ENCODE measurements at regions not wholly inside any gene's neighbourhood (a gene's known extent, or its start where the extent isn't known, plus 50 kb on each side); places are given as distances from the start of the nearest gene placed in this dataset.

DNA sequence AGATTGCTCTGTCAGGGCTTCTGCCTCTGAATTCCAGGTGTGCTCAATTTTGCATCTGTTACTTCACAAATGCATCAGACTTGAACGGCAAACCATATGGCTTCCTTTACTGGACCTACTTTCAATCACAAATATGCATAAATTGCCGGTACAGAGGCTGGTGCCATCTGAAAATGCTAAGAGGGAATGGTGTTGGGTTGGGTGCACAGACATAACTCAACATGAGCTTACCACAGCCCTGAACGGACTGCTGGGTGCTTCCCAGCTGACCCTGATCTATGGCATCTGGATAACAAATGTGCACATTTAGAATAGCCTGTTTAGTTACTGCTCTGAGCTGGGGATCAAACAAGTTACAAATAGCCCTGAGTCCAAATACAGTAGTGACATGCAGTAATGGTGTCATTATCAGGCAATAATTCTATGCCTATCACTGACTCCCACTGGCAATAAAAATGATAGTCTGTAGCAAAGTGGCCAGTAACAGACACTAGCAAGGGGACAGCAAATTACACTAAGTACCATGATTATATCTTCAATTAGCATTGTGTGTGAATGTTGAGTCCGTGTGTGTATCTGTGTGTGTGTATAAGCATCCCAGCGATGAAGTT, 927.3 kb downstream of the DIAPH3 start:
- Histone ChIP-seq H3F3A (ENCODE audit: insufficient read depth, low read length) (no peaks in the 10 kb centered on the region), H3K9ac (ENCODE audit: low read length) (no peak overlapping the region), H3K27me3 (replicated peaks; ENCODE audit: insufficient read depth, low read length) (no peaks in the 10 kb centered on the region), H2AFZ (ENCODE audit: low read length) (no peak overlapping the region), H3K27ac (ENCODE audit: low read length) (no peak overlapping the region), H3K4me1 (ENCODE audit: low read length) (no peaks in the 10 kb centered on the region), H3K4me3 (ENCODE audit: low read length) (no peak overlapping the region), H3K9me2 (replicated peaks; ENCODE audit: insufficient read depth, low read length) (no peaks in the 10 kb centered on the region), H3K79me2 (ENCODE audit: low read length) (no peaks in the 10 kb centered on the region), H3K4me2 (ENCODE audit: low read depth, low read length) (no peak overlapping the region), H3K36me3 (replicated peaks; ENCODE audit: insufficient read depth, low read length) (no peaks in the 10 kb centered on the region), H4K20me1 (ENCODE audit: insufficient read depth, low read length) (no peaks in the 10 kb centered on the region), H3K9me3 (replicated peaks; ENCODE audit: insufficient read depth, low read length) (no peaks in the 10 kb centered on the region)
- DNase-seq: no peak
- TF ChIP-seq, protein P1, sequence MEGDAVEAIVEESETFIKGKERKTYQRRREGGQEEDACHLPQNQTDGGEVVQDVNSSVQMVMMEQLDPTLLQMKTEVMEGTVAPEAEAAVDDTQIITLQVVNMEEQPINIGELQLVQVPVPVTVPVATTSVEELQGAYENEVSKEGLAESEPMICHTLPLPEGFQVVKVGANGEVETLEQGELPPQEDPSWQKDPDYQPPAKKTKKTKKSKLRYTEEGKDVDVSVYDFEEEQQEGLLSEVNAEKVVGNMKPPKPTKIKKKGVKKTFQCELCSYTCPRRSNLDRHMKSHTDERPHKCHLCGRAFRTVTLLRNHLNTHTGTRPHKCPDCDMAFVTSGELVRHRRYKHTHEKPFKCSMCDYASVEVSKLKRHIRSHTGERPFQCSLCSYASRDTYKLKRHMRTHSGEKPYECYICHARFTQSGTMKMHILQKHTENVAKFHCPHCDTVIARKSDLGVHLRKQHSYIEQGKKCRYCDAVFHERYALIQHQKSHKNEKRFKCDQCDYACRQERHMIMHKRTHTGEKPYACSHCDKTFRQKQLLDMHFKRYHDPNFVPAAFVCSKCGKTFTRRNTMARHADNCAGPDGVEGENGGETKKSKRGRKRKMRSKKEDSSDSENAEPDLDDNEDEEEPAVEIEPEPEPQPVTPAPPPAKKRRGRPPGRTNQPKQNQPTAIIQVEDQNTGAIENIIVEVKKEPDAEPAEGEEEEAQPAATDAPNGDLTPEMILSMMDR (IDR thresholded peaks at IDR 0.05; ENCODE audit: low read length): no peak
- no peak for TF ChIP-seq EZH2phosphoT487 (IDR thresholded peaks at IDR 0.05; ENCODE audit: low read length)
- no peak for TF ChIP-seq EZH2 (optimal IDR thresholded peaks at IDR 0.05; ENCODE audit: low read depth, low read length)

GRCh38 chr13:59236944-59237343, 926.8 kb downstream of the DIAPH3 start:
- no peak for DNase-seq
- no peak overlapping the region for H3K4me2 ChIP-seq (ENCODE audit: low read depth, low read length)
- H4K20me1 ChIP-seq (ENCODE audit: insufficient read depth, low read length): no peaks in the 10 kb centered on the region
- no peaks in the 10 kb centered on the region for H3K27me3 ChIP-seq (replicated peaks; ENCODE audit: insufficient read depth, low read length)
- H3K27ac ChIP-seq (ENCODE audit: low read length): no peak overlapping the region
- no peaks in the 10 kb centered on the region for H3K9me2 ChIP-seq (replicated peaks; ENCODE audit: insufficient read depth, low read length)
- H3K9me3 ChIP-seq (replicated peaks; ENCODE audit: insufficient read depth, low read length): no peaks in the 10 kb centered on the region
- no peaks in the 10 kb centered on the region for H3K36me3 ChIP-seq (replicated peaks; ENCODE audit: insufficient read depth, low read length)
- no peaks in the 10 kb centered on the region for H3F3A ChIP-seq (ENCODE audit: insufficient read depth, low read length)
- H3K4me3 ChIP-seq (ENCODE audit: low read length): no peak overlapping the region
- no peak overlapping the region for H2AFZ ChIP-seq (ENCODE audit: low read length)
- H3K9ac ChIP-seq (ENCODE audit: low read length): no peak overlapping the region
- TF ChIP-seq EZH2phosphoT487 (IDR thresholded peaks at IDR 0.05; ENCODE audit: low read length): no peak
- no peak for TF ChIP-seq EZH2 (optimal IDR thresholded peaks at IDR 0.05; ENCODE audit: low read depth, low read length)
- TF ChIP-seq, protein P1 (IDR thresholded peaks at IDR 0.05; ENCODE audit: low read length): no peak
- no peaks in the 10 kb centered on the region for H3K79me2 ChIP-seq (ENCODE audit: low read length)
- H3K4me1 ChIP-seq (ENCODE audit: low read length): no peaks in the 10 kb centered on the region

- H3K79me2 ChIP-seq (ENCODE audit: low read length): no peaks in the 10 kb centered on the region
- no peak overlapping the region for H2AFZ ChIP-seq (ENCODE audit: low read length)
- no peak overlapping the region for H3K9ac ChIP-seq (ENCODE audit: low read length)
- H3K27me3 ChIP-seq (replicated peaks; ENCODE audit: insufficient read depth, low read length): no peaks in the 10 kb centered on the region
- H4K20me1 ChIP-seq (ENCODE audit: insufficient read depth, low read length): no peaks in the 10 kb centered on the region
- H3K27ac ChIP-seq (ENCODE audit: low read length): no peak overlapping the region
- H3K4me3 ChIP-seq (ENCODE audit: low read length): no peak overlapping the region
- H3K9me2 ChIP-seq (replicated peaks; ENCODE audit: insufficient read depth, low read length): no peaks in the 10 kb centered on the region
- no peak for DNase-seq
- H3K9me3 ChIP-seq (replicated peaks; ENCODE audit: insufficient read depth, low read length): no peaks in the 10 kb centered on the region
- no peak overlapping the region for H3K4me2 ChIP-seq (ENCODE audit: low read depth, low read length)
- H3K4me1 ChIP-seq (ENCODE audit: low read length): no peaks in the 10 kb centered on the region
- TF ChIP-seq EZH2phosphoT487 (IDR thresholded peaks at IDR 0.05; ENCODE audit: low read length): no peak
- TF ChIP-seq, protein P1 (IDR thresholded peaks at IDR 0.05; ENCODE audit: low read length): no peak
- TF ChIP-seq EZH2 (optimal IDR thresholded peaks at IDR 0.05; ENCODE audit: low read depth, low read length): no peak
- H3K36me3 ChIP-seq (replicated peaks; ENCODE audit: insufficient read depth, low read length): no peaks in the 10 kb centered on the region
- H3F3A ChIP-seq (ENCODE audit: insufficient read depth, low read length): no peaks in the 10 kb centered on the region
Observed at GRCh38 chr13:59247171-59247570, 916.6 kb downstream of the DIAPH3 start.
